ENCODE measurements at regions not wholly inside any gene's neighbourhood (a gene's known extent, or its start where the extent isn't known, plus 50 kb on each side); places are given as distances from the start of the nearest gene placed in this dataset.

DNA sequence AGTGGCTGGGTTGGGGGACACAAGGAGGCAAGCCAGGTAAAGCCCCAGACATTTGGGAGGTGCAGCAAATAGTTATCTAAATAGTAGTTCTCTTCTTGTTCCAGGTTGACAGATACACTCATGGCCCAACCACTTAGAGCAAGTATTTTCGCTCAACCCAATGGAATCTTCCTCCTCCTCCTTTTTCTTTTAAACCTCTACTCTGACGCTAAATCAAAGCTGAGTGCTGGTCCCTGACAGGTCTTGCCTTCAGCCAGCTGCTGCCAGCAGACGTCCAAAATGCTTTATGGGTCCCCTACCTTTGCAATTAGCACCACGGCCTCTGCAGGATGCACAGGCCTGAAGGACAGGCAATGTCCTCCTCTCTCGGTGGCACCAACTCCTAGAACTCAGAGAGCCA lies 558.5 kb downstream of the MIAT start:
- peaks cover 89% of the 10 kb centered on the region for H3K27me3 ChIP-seq (ENCODE audit: low read depth)
- intact Hi-C loops (cut with micrococcal nuclease), result no loop called here
- no peak for DNase-seq
- TF ChIP-seq, protein P1, sequence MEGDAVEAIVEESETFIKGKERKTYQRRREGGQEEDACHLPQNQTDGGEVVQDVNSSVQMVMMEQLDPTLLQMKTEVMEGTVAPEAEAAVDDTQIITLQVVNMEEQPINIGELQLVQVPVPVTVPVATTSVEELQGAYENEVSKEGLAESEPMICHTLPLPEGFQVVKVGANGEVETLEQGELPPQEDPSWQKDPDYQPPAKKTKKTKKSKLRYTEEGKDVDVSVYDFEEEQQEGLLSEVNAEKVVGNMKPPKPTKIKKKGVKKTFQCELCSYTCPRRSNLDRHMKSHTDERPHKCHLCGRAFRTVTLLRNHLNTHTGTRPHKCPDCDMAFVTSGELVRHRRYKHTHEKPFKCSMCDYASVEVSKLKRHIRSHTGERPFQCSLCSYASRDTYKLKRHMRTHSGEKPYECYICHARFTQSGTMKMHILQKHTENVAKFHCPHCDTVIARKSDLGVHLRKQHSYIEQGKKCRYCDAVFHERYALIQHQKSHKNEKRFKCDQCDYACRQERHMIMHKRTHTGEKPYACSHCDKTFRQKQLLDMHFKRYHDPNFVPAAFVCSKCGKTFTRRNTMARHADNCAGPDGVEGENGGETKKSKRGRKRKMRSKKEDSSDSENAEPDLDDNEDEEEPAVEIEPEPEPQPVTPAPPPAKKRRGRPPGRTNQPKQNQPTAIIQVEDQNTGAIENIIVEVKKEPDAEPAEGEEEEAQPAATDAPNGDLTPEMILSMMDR (IDR thresholded peaks at IDR 0.05; ENCODE audit: borderline replicate concordance), result no peak
- H3K9me3 ChIP-seq (replicated peaks), result no peaks in the 10 kb centered on the region
- no peaks in the 10 kb centered on the region for H3K36me3 ChIP-seq
- H3K4me1 ChIP-seq, result peaks cover 33% of the 10 kb centered on the region
- H3K27ac ChIP-seq (replicated peaks), result no peak overlapping the region
- no peak overlapping the region for H3K4me3 ChIP-seq

DNA sequence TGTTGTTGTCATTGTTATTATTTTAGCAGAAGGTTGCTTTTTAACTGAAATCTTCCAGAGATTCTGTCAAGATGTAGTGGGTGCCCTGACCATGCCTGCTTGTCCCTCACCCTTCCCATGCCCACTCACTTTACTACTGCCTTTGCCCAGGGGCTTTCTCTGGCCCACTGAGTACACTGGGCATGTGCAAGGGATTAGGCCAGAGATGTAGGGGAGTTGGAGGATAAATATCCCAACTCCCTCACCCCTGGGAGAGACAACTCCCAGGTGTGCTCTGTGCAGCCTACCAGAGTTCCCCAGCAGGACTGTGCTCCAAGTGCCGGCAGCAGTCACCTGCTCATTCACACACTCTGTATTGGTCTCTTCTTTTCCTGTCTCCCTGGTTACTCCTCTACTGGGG lies 559.1 kb downstream of the MIAT start:
- TF ChIP-seq, protein P1 (IDR thresholded peaks at IDR 0.05; ENCODE audit: borderline replicate concordance), result no peak
- no peak for DNase-seq
- Histone ChIP-seq H3K36me3 (no peaks in the 10 kb centered on the region), H3K27ac (replicated peaks) (no peak overlapping the region), H3K4me1 (peaks cover 33% of the 10 kb centered on the region), H3K27me3 (ENCODE audit: low read depth) (peaks cover 86% of the 10 kb centered on the region), H3K9me3 (replicated peaks) (no peaks in the 10 kb centered on the region), H3K4me3 (no peak overlapping the region)
- intact Hi-C loops (cut with micrococcal nuclease), result no loop called here

DNA sequence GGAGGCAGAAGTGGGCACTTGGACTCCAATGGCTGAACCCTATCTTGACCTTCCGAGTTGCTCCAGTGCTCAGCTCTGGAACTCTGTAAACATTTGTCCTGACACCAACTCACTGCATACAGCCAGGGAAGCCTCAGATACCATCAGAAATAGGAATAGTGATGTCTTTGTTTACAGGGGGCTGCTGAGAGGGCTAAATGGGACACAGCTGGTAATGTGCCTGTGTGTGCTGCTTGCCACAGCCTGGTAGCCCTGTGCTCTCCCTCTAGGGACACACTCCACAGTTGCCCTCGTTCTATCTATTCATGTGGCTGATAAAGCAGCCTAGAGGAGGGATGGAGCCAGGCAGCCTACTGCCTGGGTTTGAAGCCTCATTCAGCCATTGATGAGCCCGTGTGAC lies 559.8 kb downstream of the MIAT start:
- no peak overlapping the region for H3K4me3 ChIP-seq
- no peaks in the 10 kb centered on the region for H3K36me3 ChIP-seq
- TF ChIP-seq, protein P1 (IDR thresholded peaks at IDR 0.05; ENCODE audit: borderline replicate concordance), result no peak
- intact Hi-C loops (cut with micrococcal nuclease), result no loop called here
- peaks cover 85% of the 10 kb centered on the region for H3K27me3 ChIP-seq (ENCODE audit: low read depth)
- peaks cover 29% of the 10 kb centered on the region for H3K4me1 ChIP-seq
- DNase-seq, result no peak
- no peaks in the 10 kb centered on the region for H3K9me3 ChIP-seq (replicated peaks)
- no peak overlapping the region for H3K27ac ChIP-seq (replicated peaks)

DNA sequence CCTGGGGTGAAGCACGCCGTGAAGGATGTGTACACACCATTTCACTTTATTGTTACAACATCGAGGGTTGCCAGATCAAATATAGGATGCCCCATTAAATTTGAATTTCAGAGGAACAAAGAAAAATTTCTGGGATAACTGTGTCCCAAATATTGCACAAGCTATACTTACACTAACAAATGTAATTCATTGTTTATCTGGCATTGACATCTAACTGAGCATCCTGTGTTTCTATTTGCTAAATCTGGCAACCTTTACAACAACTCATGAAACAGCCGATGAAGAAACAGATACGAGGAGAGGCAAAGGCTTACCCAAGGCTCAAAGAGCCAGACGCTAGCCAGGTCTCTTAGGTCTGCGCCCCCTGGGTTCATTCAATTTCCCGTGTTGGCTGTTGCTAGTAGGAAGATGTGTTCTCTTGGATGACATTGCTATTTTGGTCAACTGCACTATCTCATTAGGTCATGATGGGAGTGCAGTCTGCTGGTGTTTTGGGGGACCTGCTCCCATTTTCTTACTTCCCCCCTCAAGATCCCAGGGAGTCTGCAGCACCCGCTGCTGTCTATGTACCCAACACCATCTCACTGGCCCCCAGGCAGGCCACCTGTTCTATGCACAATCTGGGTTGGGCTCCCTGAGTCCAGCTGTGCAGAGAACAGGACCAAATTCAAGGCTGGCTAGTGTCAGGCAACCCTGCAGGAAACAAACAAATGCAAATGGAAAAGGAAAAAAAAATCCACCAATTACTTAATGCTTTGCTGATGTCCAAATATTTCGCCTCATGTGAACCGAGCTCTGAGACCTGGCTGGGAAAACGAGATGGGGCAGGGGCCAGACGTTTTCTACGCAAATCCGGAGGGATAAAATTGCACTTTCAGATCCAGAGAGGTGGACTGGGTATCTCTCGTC lies 560.9 kb downstream of the MIAT start:
- intact Hi-C loops (cut with micrococcal nuclease), result no loop called here
- Histone ChIP-seq H3K4me1 (peaks cover 18% of the 10 kb centered on the region), H3K4me3 (no peak overlapping the region), H3K27me3 (ENCODE audit: low read depth) (peaks cover 81% of the 10 kb centered on the region), H3K27ac (replicated peaks) (peak overlapping the region; percentile 50), H3K36me3 (no peaks in the 10 kb centered on the region), H3K9me3 (replicated peaks) (peaks cover 9% of the 10 kb centered on the region)
- TF ChIP-seq, protein P1 (IDR thresholded peaks at IDR 0.05; ENCODE audit: borderline replicate concordance), result no peak
- DNase-seq, result peak; percentile 49

DNA sequence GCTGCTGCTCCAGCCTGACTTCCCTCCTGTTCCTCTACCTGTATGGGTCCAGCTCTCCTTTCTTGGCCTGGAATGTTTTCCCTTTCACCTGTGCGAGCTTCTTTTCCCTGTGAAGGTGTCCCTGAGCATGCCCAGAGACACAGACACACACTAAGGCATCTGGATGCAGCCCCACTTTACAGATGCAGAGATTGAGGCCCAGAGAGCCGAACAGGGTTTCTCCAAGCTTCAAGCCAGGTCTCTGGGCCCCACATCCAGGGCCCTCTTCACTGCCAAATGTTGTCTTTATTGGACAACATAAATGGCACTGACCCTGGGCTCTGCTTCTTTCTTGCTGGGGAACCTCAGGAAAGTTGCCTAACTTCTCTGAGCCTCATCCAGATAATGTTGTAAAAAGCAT lies 561.6 kb downstream of the MIAT start:
- H3K4me1 ChIP-seq, result peaks cover 14% of the 10 kb centered on the region
- H3K4me3 ChIP-seq, result no peak overlapping the region
- H3K27me3 ChIP-seq (ENCODE audit: low read depth), result peaks cover 81% of the 10 kb centered on the region
- H3K9me3 ChIP-seq (replicated peaks), result peaks cover 14% of the 10 kb centered on the region
- H3K36me3 ChIP-seq, result no peaks in the 10 kb centered on the region
- TF ChIP-seq, protein P1 (IDR thresholded peaks at IDR 0.05; ENCODE audit: borderline replicate concordance), result no peak
- H3K27ac ChIP-seq (replicated peaks), result peak overlapping the region; percentile 50
- intact Hi-C loops (cut with micrococcal nuclease), result no loop called here
- DNase-seq, result no peak

Measured in left ventricle myocardium inferior (tissue), 1 donor.